Neuronal stem cell (in vitro differentiated cells): ENCODE measurements at regions not wholly inside any gene's neighbourhood (a gene's known extent, or its start where the extent isn't known, plus 50 kb on each side); places are given as distances from the start of the nearest gene placed in this dataset.

Experiments used
- DNase-seq: peaks from one replicate; pipeline ENCODE4 v3.0.0-alpha.2; 2013; ENCODE audit warnings: low spot score
- H2AFZ ChIP-seq: one replicate; pipeline ENCODE4 v1.6.1; 2013; ENCODE audit warnings: mild to moderate bottlenecking, low read length, inconsistent platforms
- H2AK5ac ChIP-seq: 2 replicates; pipeline ENCODE4 v1.6.1; 2013; ENCODE audit warnings: low read depth, mild to moderate bottlenecking, inconsistent platforms, low read length, moderate library complexity, mixed read lengths
- H2BK120ac ChIP-seq: 2 replicates; pipeline ENCODE4 v1.6.1; 2013; ENCODE audit warnings: low read depth, mild to moderate bottlenecking, inconsistent platforms, low read length, moderate library complexity, mixed read lengths
- H2BK12ac ChIP-seq: one replicate; pipeline ENCODE4 v1.6.1; 2013; ENCODE audit warnings: low read length, inconsistent platforms
- H2BK15ac ChIP-seq: 2 replicates; pipeline ENCODE4 v1.6.1; 2013; ENCODE audit warnings: mild to moderate bottlenecking, low read length, inconsistent platforms, mixed read lengths
- H2BK5ac ChIP-seq: one replicate; pipeline ENCODE4 v1.6.1; 2013; ENCODE audit warnings: inconsistent platforms, mild to moderate bottlenecking, low read length, moderate library complexity
- H3K14ac ChIP-seq: one replicate; pipeline ENCODE4 v1.6.1; 2013; ENCODE audit warnings: low read length, inconsistent platforms
- H3K18ac ChIP-seq: 2 replicates; pipeline ENCODE4 v1.6.1; 2013; ENCODE audit warnings: low read length, inconsistent platforms
- H3K23ac ChIP-seq: 2 replicates; pipeline ENCODE4 v1.6.1; 2013; ENCODE audit warnings: low read depth, mild to moderate bottlenecking, mixed read lengths, low read length, inconsistent platforms; ENCODE audit not compliant: poor library complexity
- H3K27ac ChIP-seq: replicated peaks from 3 replicates; pipeline ENCODE4 v1.5.1; 2013; ENCODE audit warnings: low read length, inconsistent platforms
- H3K27me3 ChIP-seq, 3 experiments: 2 replicates each; pipeline ENCODE4 v1.6.1; 2013; ENCODE audit warnings: low read length in 3 of 3, mild to moderate bottlenecking in 2 of 3, inconsistent platforms in 1 of 3, low read depth in 1 of 3, mixed read lengths in 1 of 3, moderate library complexity in 1 of 3; ENCODE audit not compliant: control insufficient read depth in 3 of 3, insufficient read depth in 3 of 3
- H3K36me3 ChIP-seq, 2 donors: replicated peaks in 1 of 2; 2 replicates each; pipeline ENCODE4 v1.6.1; 2013; ENCODE audit warnings: low read length in 2 of 2; ENCODE audit not compliant: control insufficient read depth in 2 of 2, insufficient read depth in 2 of 2
- H3K4ac ChIP-seq: 2 replicates; pipeline ENCODE4 v1.6.1; 2013; ENCODE audit warnings: inconsistent platforms, mild to moderate bottlenecking, low read length, moderate library complexity
- H3K4me1 ChIP-seq, 2 donors: 1 replicate in 1 of 2; 2 replicates in 1 of 2; pipeline ENCODE4 v1.6.1; 2013; ENCODE audit warnings: low read length in 2 of 2, low read depth in 1 of 2; ENCODE audit not compliant: control insufficient read depth in 2 of 2, insufficient read depth in 1 of 2
- H3K4me2 ChIP-seq: one replicate; pipeline ENCODE4 v1.6.1; 2013; ENCODE audit warnings: mild to moderate bottlenecking, low read length, inconsistent platforms; ENCODE audit not compliant: insufficient read depth, poor library complexity, severe bottlenecking
- H3K4me3 ChIP-seq, 2 donors: 2 replicates each; pipeline ENCODE4 v1.5.1; 2013; ENCODE audit warnings: low read length in 2 of 2, mild to moderate bottlenecking in 2 of 2, inconsistent platforms in 1 of 2, moderate library complexity in 1 of 2
- H3K79me1 ChIP-seq: one replicate; pipeline ENCODE4 v1.6.1; 2013; ENCODE audit warnings: low read depth, mild to moderate bottlenecking, inconsistent platforms, low read length, moderate library complexity
- H3K9ac ChIP-seq: one replicate; pipeline ENCODE4 v1.6.1; 2013; ENCODE audit warnings: mild to moderate bottlenecking, low read depth, low read length, inconsistent platforms; ENCODE audit not compliant: poor library complexity
- H3K9me3 ChIP-seq, 2 donors: replicated peaks in 1 of 2; 2 replicates each; pipeline versions ENCODE3 to v1.6.1; 2013; ENCODE audit warnings: low read length in 2 of 2, mild to moderate bottlenecking in 2 of 2, inconsistent platforms in 1 of 2, low read depth in 1 of 2, mixed read lengths in 1 of 2, moderate library complexity in 1 of 2; ENCODE audit not compliant: control insufficient read depth in 2 of 2, insufficient read depth in 1 of 2
- H4K8ac ChIP-seq: one replicate; pipeline ENCODE4 v1.6.1; 2013; ENCODE audit warnings: low read depth, mild to moderate bottlenecking, inconsistent platforms, low read length, moderate library complexity
- H4K91ac ChIP-seq: one replicate; pipeline ENCODE4 v1.6.1; 2013; ENCODE audit warnings: low read length, low read depth, mild to moderate bottlenecking, inconsistent platforms; ENCODE audit not compliant: poor library complexity
- WGBS, 2 donors: extraction: QIAGEN DNeasy Blood & Tissue Kit; methylation state at CpG; one replicate each; pipeline ENCODE4 v1.1.7; 2013; ENCODE audit warnings: missing lambda C conversion rate in 2 of 2, mixed read lengths in 1 of 2; ENCODE audit not compliant: insufficient read length in 2 of 2, insufficient replicate concordance in 1 of 2; ENCODE audit errors: extremely low coverage in 2 of 2; 5-methylcytosine and 5-hydroxymethylcytosine counted together

DNA sequence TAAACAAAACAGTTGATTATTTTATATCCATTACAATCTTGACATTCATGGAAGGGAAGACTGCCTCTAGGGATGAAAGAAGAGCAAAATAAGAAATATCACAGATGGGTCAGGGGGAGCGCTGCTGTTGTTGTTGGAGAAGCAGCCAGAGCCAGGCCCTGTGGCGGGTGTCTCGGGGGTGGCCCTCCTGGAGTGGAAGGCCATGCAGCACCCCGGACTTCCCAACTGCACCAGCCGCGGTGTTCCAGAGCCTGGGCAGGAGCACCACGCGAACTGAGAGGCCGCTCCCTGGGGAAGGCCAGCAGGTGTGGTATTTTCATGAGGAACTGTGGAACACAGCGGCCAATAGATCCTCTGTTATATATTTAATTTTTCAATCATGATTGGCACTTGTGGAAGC lies 72.4 kb upstream of the VSTM2A start:
- H2BK5ac ChIP-seq = no peak overlapping the region
- no peak overlapping the region for H4K8ac ChIP-seq
- H2BK15ac ChIP-seq = no peak overlapping the region
- peaks cover 0 to 2% of the 10 kb centered on the region in 2 donors for H3K9me3 ChIP-seq
- H3K27me3 ChIP-seq = no peaks in the 10 kb centered on the region
- no peak overlapping the region for H3K27ac ChIP-seq
- no peak overlapping the region for H3K14ac ChIP-seq
- H3K18ac ChIP-seq = no peak overlapping the region
- no peak overlapping the region for H2AFZ ChIP-seq
- no peak overlapping the region for H3K9ac ChIP-seq
- no peak overlapping the region for H2BK12ac ChIP-seq
- no peak overlapping the region for H2BK120ac ChIP-seq
- H3K4me2 ChIP-seq = no peak overlapping the region
- no peak overlapping the region for H3K4ac ChIP-seq
- no peak overlapping the region for H4K91ac ChIP-seq
- no peaks in the 10 kb centered on the region for H3K79me1 ChIP-seq
- no peaks in the 10 kb centered on the region for H3K4me1 ChIP-seq
- H3K36me3 ChIP-seq = no peaks in the 10 kb centered on the region
- no peak overlapping the region for H3K4me3 ChIP-seq
- DNase-seq = no peak
- WGBS, 2 donors = no CpG with 5 or more reads among the region's 10 CpGs
- no peak overlapping the region for H2AK5ac ChIP-seq
- no peak overlapping the region for H3K23ac ChIP-seq

DNA sequence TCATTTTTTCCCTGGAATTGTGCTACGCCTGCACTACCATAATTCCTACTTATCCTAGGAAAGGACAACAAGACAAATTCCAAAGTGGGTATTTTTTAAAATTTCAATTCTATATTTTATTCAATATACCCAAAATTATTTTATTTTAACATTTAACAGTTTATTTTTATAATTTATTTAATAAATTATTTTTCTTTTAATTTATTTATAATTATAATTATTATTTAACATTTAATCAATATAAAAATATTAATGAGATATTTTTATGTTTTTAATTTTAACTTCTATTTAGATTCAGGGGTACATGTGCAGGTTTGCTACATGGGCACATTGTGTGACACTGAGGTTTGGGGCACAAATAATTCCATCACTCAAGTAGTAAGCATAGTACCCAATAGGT lies 65.6 kb upstream of the VSTM2A start:
- H3K27ac ChIP-seq = no peak overlapping the region
- H3K9me3 ChIP-seq = no peaks in the 10 kb centered on the region
- H2AFZ ChIP-seq = no peak overlapping the region
- no peak overlapping the region for H3K4ac ChIP-seq
- H3K36me3 ChIP-seq = no peaks in the 10 kb centered on the region
- H2BK12ac ChIP-seq = no peak overlapping the region
- no peak overlapping the region for H2AK5ac ChIP-seq
- H3K14ac ChIP-seq = no peak overlapping the region
- H2BK120ac ChIP-seq = no peak overlapping the region
- H3K18ac ChIP-seq = no peak overlapping the region
- H3K27me3 ChIP-seq = no peaks in the 10 kb centered on the region
- H2BK15ac ChIP-seq = no peak overlapping the region
- no peak overlapping the region for H3K4me3 ChIP-seq
- H4K91ac ChIP-seq = no peak overlapping the region
- no peak for DNase-seq
- H2BK5ac ChIP-seq = no peak overlapping the region
- no peak overlapping the region for H4K8ac ChIP-seq
- H3K9ac ChIP-seq = no peak overlapping the region
- H3K4me1 ChIP-seq = no peaks in the 10 kb centered on the region
- no peak overlapping the region for H3K23ac ChIP-seq
- H3K79me1 ChIP-seq = no peaks in the 10 kb centered on the region
- no peak overlapping the region for H3K4me2 ChIP-seq
- WGBS, 2 donors = no CpG with 5 or more reads among the region's 1 CpG

DNA sequence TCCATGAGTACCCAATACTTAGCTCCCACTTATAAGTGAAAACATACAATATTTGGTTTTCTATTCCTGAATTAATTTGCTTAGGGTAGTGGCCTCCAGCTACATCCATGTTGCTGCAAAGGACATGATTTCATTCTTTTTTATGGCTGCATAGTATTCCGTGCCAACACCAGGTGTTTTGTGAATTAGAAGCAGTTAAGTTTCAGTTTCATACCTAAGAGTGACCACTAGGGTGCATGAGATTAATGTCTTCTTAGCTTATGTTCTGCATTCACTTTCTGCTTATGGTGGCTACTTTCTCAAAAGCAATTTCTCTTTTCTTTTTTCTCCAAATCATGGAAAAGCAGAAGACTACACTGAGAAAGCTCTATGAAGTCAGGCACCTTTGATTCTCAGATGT lies 65.1 kb upstream of the VSTM2A start:
- H2BK120ac ChIP-seq = no peak overlapping the region
- no peaks in the 10 kb centered on the region for H3K4me1 ChIP-seq
- H3K18ac ChIP-seq = no peak overlapping the region
- H2BK5ac ChIP-seq = no peak overlapping the region
- no peak overlapping the region for H4K8ac ChIP-seq
- no peaks in the 10 kb centered on the region for H3K9me3 ChIP-seq
- H3K4ac ChIP-seq = no peak overlapping the region
- H3K23ac ChIP-seq = no peak overlapping the region
- no CpG with 5 or more reads among the region's 1 CpG for WGBS, 2 donors
- no peak overlapping the region for H3K9ac ChIP-seq
- H2BK15ac ChIP-seq = no peak overlapping the region
- DNase-seq = no peak
- H4K91ac ChIP-seq = no peak overlapping the region
- H3K4me2 ChIP-seq = no peak overlapping the region
- H2AK5ac ChIP-seq = no peak overlapping the region
- no peak overlapping the region for H3K4me3 ChIP-seq
- no peaks in the 10 kb centered on the region for H3K79me1 ChIP-seq
- H3K36me3 ChIP-seq = no peaks in the 10 kb centered on the region
- H2AFZ ChIP-seq = no peak overlapping the region
- H3K27me3 ChIP-seq = no peaks in the 10 kb centered on the region
- no peak overlapping the region for H3K27ac ChIP-seq
- H2BK12ac ChIP-seq = no peak overlapping the region
- no peak overlapping the region for H3K14ac ChIP-seq

DNA sequence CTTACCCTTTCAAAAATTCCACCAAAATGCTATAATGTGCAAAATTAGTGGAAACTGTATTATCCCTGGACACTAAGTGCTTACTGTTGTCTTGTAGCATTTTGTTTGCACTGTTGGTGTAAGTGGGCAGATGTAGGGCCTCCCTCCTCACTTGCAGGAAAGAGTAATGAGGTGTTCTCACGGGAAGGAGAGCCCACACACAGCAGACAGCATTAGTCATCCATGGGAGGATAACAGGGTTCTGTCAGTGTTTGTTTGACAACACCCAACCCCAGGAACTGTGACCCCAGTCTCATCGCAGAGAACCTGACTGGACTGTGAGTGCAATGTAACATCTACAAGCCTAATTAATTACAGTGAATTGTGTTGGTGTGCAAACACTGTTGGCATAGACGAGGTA lies 58.7 kb upstream of the VSTM2A start:
- H2BK15ac ChIP-seq = no peak overlapping the region
- H4K8ac ChIP-seq = no peak overlapping the region
- H3K14ac ChIP-seq = no peak overlapping the region
- no peak for DNase-seq
- no peak overlapping the region for H3K18ac ChIP-seq
- H3K9me3 ChIP-seq = no peaks in the 10 kb centered on the region
- no peak overlapping the region for H3K9ac ChIP-seq
- H3K4me1 ChIP-seq = no peaks in the 10 kb centered on the region
- H2AFZ ChIP-seq = no peak overlapping the region
- H3K4ac ChIP-seq = no peak overlapping the region
- H3K23ac ChIP-seq = no peak overlapping the region
- no peak overlapping the region for H3K27ac ChIP-seq
- no peak overlapping the region for H2BK120ac ChIP-seq
- no peaks in the 10 kb centered on the region for H3K79me1 ChIP-seq
- no peak overlapping the region for H3K4me2 ChIP-seq
- H4K91ac ChIP-seq = no peak overlapping the region
- no peak overlapping the region for H2BK12ac ChIP-seq
- H3K36me3 ChIP-seq = no peaks in the 10 kb centered on the region
- no peak overlapping the region for H2BK5ac ChIP-seq
- no CpG with 5 or more reads among the region's 3 CpGs for WGBS, 2 donors
- no peak overlapping the region for H3K4me3 ChIP-seq
- H2AK5ac ChIP-seq = no peak overlapping the region
- H3K27me3 ChIP-seq = no peaks in the 10 kb centered on the region
